SK-N-SH (cell line): ENCODE measurements at regions not wholly inside any gene's neighbourhood (a gene's known extent, or its start where the extent isn't known, plus 50 kb on each side); places are given as distances from the start of the nearest gene placed in this dataset.

Source experiments
- CTCF ChIA-PET: fragments of 300-600, 350-600 bp; formaldehyde crosslinking; extraction: SDS; loops from one replicate; lab custom pipeline; 2021; lab: Yijun Ruan, JAX
- POLR2A ChIA-PET: fragments of 350-600 bp; sonication (Branson Sonifier 250); formaldehyde crosslinking; extraction: SDS; loops from one replicate; lab custom pipeline; 2020; ENCODE audit warnings: antibody characterized with exemption, inconsistent platforms; lab: Yijun Ruan, JAX
- DNase-seq: peaks from one replicate; pipeline ENCODE4 v3.0.0; 2012
- H2AFZ ChIP-seq: fragments of 200-600 bp; sonication (generic); 2 replicates; pipeline ENCODE4 v1.8.1; 2016; ENCODE audit warnings: antibody characterized with exemption, mild to moderate bottlenecking, low read depth
- H3F3A ChIP-seq: fragments of 200-600 bp; sonication (generic); replicated peaks from 2 replicates; pipeline ENCODE3; 2016; ENCODE audit warnings: antibody characterized with exemption, mild to moderate bottlenecking; ENCODE audit not compliant: insufficient read depth
- H3K27ac ChIP-seq, 2 experiments: fragments of 200-500 bp in 1 of 2; fragments of 200-600 bp in 1 of 2; sonication (Bioruptor generic) in 1 of 2; sonication (generic), shearing (Covaris generic) in 1 of 2; 2 replicates each; pipeline versions ENCODE4 v1.5.1 to v1.6.1; 2014 to 2016; ENCODE audit warnings: low read depth in 2 of 2, inconsistent platforms in 1 of 2, low read length in 1 of 2, mild to moderate bottlenecking in 1 of 2, mixed read lengths in 1 of 2
- H3K27me3 ChIP-seq: fragments of 200-600 bp; sonication (generic), shearing (Covaris generic); 2 replicates; pipeline ENCODE4 v1.6.1; 2016; ENCODE audit warnings: mixed run types; ENCODE audit not compliant: insufficient read depth
- H3K36me3 ChIP-seq, 2 experiments: fragments of 200-500 bp in 1 of 2; fragments of 200-600 bp in 1 of 2; sonication (Bioruptor generic) in 1 of 2; sonication (generic) in 1 of 2; replicated peaks in 1 of 2; 2 replicates each; pipeline versions ENCODE3 to v1.5.1; 2014 to 2016; ENCODE audit warnings: low read length in 1 of 2, mild to moderate bottlenecking in 1 of 2; ENCODE audit not compliant: insufficient read depth in 2 of 2, control insufficient read depth in 1 of 2
- H3K4me1 ChIP-seq, 2 experiments: fragments of 200-500 bp in 1 of 2; fragments of 200-600 bp in 1 of 2; sonication (Bioruptor generic) in 1 of 2; sonication (generic), shearing (Covaris generic) in 1 of 2; 2 replicates each; pipeline versions ENCODE4 v1.5.1 to v1.6.1; 2014 to 2016; ENCODE audit warnings: low read depth in 1 of 2, low read length in 1 of 2, mixed run types in 1 of 2; ENCODE audit not compliant: insufficient read depth in 2 of 2, control insufficient read depth in 1 of 2
- H3K4me2 ChIP-seq: fragments of 200-600 bp; sonication (generic), shearing (Covaris generic); 2 replicates; pipeline ENCODE4 v1.6.1; 2017; ENCODE audit warnings: mixed run types
- H3K4me3 ChIP-seq, 2 experiments: fragments of 200-500 bp in 1 of 2; fragments of 200-600 bp in 1 of 2; sonication (Bioruptor generic) in 1 of 2; sonication (generic), shearing (Covaris generic) in 1 of 2; 2 replicates each; pipeline versions ENCODE4 v1.5.1 to v1.8.1; 2014 to 2016; ENCODE audit warnings: low read depth in 2 of 2, inconsistent platforms in 1 of 2, low read length in 1 of 2, mild to moderate bottlenecking in 1 of 2, mixed read lengths in 1 of 2, moderate library complexity in 1 of 2
- H3K79me2 ChIP-seq: fragments of 200-600 bp; sonication (generic); 2 replicates; pipeline ENCODE4 v1.8.1; 2017; ENCODE audit warnings: mild to moderate bottlenecking; ENCODE audit not compliant: insufficient read depth
- H3K9ac ChIP-seq: fragments of 200-600 bp; sonication (generic); 2 replicates; pipeline ENCODE4 v1.6.1; 2017; ENCODE audit warnings: mixed run types
- H3K9me2 ChIP-seq: fragments of 200-600 bp; sonication (generic); 2 replicates; pipeline ENCODE4 v1.6.1; 2017; ENCODE audit warnings: mixed run types
- H3K9me3 ChIP-seq: fragments of 200-600 bp; sonication (generic); 2 replicates; pipeline ENCODE4 v1.6.1; 2017; ENCODE audit warnings: mixed run types, mild to moderate bottlenecking, moderate library complexity
- H4K20me1 ChIP-seq: fragments of 200-600 bp; sonication (generic); 2 replicates; pipeline ENCODE4 v1.6.1; 2017; ENCODE audit warnings: mild to moderate bottlenecking, mixed run types; ENCODE audit not compliant: insufficient read depth
- CTCF ChIP-seq: fragments of 200-600 bp; sonication (generic); IDR thresholded peaks from 2 replicates; pipeline ENCODE4 v1.6.1; 2017; ENCODE audit warnings: antibody characterized with exemption, mild to moderate bottlenecking, moderate library complexity
- ELF1 ChIP-seq: IDR thresholded peaks from 2 replicates; pipeline ENCODE4 v1.4.0; 2012
- EP300 ChIP-seq, 2 experiments: IDR thresholded peaks; 2 replicates each; pipeline versions ENCODE4 v1.4.0 to v1.6.1; 2012; ENCODE audit warnings: borderline replicate concordance in 1 of 2, low read depth in 1 of 2, low read length in 1 of 2
- FOSL2 ChIP-seq: IDR thresholded peaks from 2 replicates; pipeline ENCODE4 v1.4.0; 2012; ENCODE audit warnings: low read depth, mild to moderate bottlenecking, moderate library complexity, borderline replicate concordance
- GABPA ChIP-seq: IDR thresholded peaks from 2 replicates; pipeline ENCODE4 v1.4.0; 2012; ENCODE audit warnings: low read depth, mild to moderate bottlenecking
- JUND ChIP-seq: IDR thresholded peaks from 2 replicates; pipeline ENCODE4 v1.4.0; 2012
- MAX ChIP-seq: IDR thresholded peaks from 2 replicates; pipeline ENCODE4 v1.4.0; 2012; ENCODE audit warnings: low read depth
- MEF2A ChIP-seq: IDR thresholded peaks from 2 replicates; pipeline ENCODE4 v1.4.0; 2012; ENCODE audit warnings: low read depth, borderline replicate concordance
- NFIC ChIP-seq: IDR thresholded peaks from 2 replicates; pipeline ENCODE4 v1.4.0; 2012; ENCODE audit warnings: borderline replicate concordance
- NRF1 ChIP-seq: IDR thresholded peaks from 2 replicates; pipeline ENCODE4 v1.6.1; 2012; ENCODE audit warnings: low read depth, mild to moderate bottlenecking, low read length
- POLR2AphosphoS5 ChIP-seq: IDR thresholded peaks from 2 replicates; pipeline ENCODE4 v1.6.1; 2012; ENCODE audit warnings: low read depth, low read length
- RAD21 ChIP-seq: IDR thresholded peaks from 2 replicates; pipeline ENCODE4 v1.6.1; 2012; ENCODE audit warnings: mild to moderate bottlenecking, low read length
- RCOR1 ChIP-seq: fragments of 150-350 bp; IDR thresholded peaks from 2 replicates; pipeline ENCODE4 v1.6.1; 2017; ENCODE audit warnings: antibody characterized with exemption, low read length
- REST ChIP-seq: IDR thresholded peaks from 2 replicates; pipeline ENCODE4 v1.6.1; 2012; ENCODE audit warnings: mild to moderate bottlenecking, low read depth, low read length, moderate library complexity
- TAF1 ChIP-seq: IDR thresholded peaks from 2 replicates; pipeline ENCODE4 v1.6.1; 2012; ENCODE audit warnings: low read depth, mild to moderate bottlenecking, low read length, moderate library complexity, borderline replicate concordance
- TEAD4 ChIP-seq: IDR thresholded peaks from 2 replicates; pipeline ENCODE4 v1.4.0; 2012; ENCODE audit warnings: mild to moderate bottlenecking, borderline replicate concordance; ENCODE audit not compliant: insufficient read depth
- USF1 ChIP-seq: IDR thresholded peaks from 2 replicates; pipeline ENCODE4 v1.4.0; 2012; ENCODE audit warnings: low read depth, borderline replicate concordance
- USF2 ChIP-seq: fragments of 150-350 bp; IDR thresholded peaks from 2 replicates; pipeline ENCODE4 v1.6.1; 2017; ENCODE audit warnings: antibody characterized with exemption, low read length, low read depth, borderline replicate concordance
- WGBS: methylation state at CpG from one replicate; pipeline ENCODE4 v1.1.6; 2017; ENCODE audit warnings: low lambda C conversion rate; 5-methylcytosine and 5-hydroxymethylcytosine counted together

- Histone ChIP-seq H4K20me1 (no peaks in the 10 kb centered on the region), H3K9ac (no peak overlapping the region), H3K36me3 (no peaks in the 10 kb centered on the region), H3K4me2 (no peak overlapping the region), H3K9me2 (no peaks in the 10 kb centered on the region), H3K27ac (no peak overlapping the region), H3K27me3 (no peaks in the 10 kb centered on the region)
- ChIA-PET POLR2A (no interaction called here), CTCF (no interaction called here)
- DNase-seq = no peak
- no peak for TF ChIP-seq USF2
- no peak for TF ChIP-seq RCOR1
- TF ChIP-seq JUND = no peak
- TF ChIP-seq NRF1 = no peak
- TF ChIP-seq FOSL2 = no peak
- no peak for TF ChIP-seq EP300 (IDR thresholded peaks at IDR 0.05; ENCODE audit: borderline replicate concordance in 1 of 2, low read depth in 1 of 2, low read length in 1 of 2)
- TF ChIP-seq, all 33 proteins: peak for 0
- peaks cover 0 to 1% of the 10 kb centered on the region in 2 experiments; a peak in 2 of 4 replicates for H3K4me1 ChIP-seq
- H3K4me3 ChIP-seq = no peak overlapping the region
- 85% methylated on average over 1 of the region's 1 CpG for WGBS
- no peaks in the 10 kb centered on the region for H3K79me2 ChIP-seq
- H3F3A ChIP-seq = no peaks in the 10 kb centered on the region
- H2AFZ ChIP-seq = no peak overlapping the region
- H3K9me3 ChIP-seq = no peaks in the 10 kb centered on the region
Measured at GRCh38 chr11:104301776-104302175, 137.8 kb upstream of the PDGFD start.

GRCh38 chr11:104291646-104292045 is 127.7 kb upstream of the PDGFD start:
- TF ChIP-seq REST (no peak), RAD21 (no peak), USF1 (no peak), NRF1 (no peak), POLR2AphosphoS5 (no peak), MEF2A (no peak), TEAD4 (no peak), NFIC (no peak), GABPA (no peak), TAF1 (no peak), CTCF (no peak), ELF1 (no peak), MAX (no peak), FOSL2 (no peak), EP300 (IDR thresholded peaks at IDR 0.05; ENCODE audit: borderline replicate concordance in 1 of 2, low read depth in 1 of 2, low read length in 1 of 2) (no peak)
- WGBS = 63% methylated on average over 2 of the region's 2 CpGs
- Histone ChIP-seq H3K27me3 (no peaks in the 10 kb centered on the region), H3K4me1 (no peaks in the 10 kb centered on the region; a peak in 1 of 4 replicates), H3K4me2 (no peak overlapping the region), H3K36me3 (no peaks in the 10 kb centered on the region), H4K20me1 (no peaks in the 10 kb centered on the region), H3K9ac (no peak overlapping the region), H3K27ac (no peak overlapping the region), H2AFZ (no peak overlapping the region), H3K9me3 (no peaks in the 10 kb centered on the region), H3K79me2 (no peaks in the 10 kb centered on the region), H3K4me3 (no peak overlapping the region), H3F3A (no peaks in the 10 kb centered on the region), H3K9me2 (no peaks in the 10 kb centered on the region)
- POLR2A ChIA-PET = no interaction called here
- DNase-seq = no peak
- CTCF ChIA-PET = no interaction called here
